Astrocyte (in vitro differentiated cells and primary cell): ENCODE measurements at regions not wholly inside any gene's neighbourhood (a gene's known extent, or its start where the extent isn't known, plus 50 kb on each side); places are given as distances from the start of the nearest gene placed in this dataset.

Experiments
- DNase-seq: peaks from one replicate; pipeline ENCODE4 v3.0.0-alpha.2; 2010; ENCODE audit warnings: low read depth
- FAIRE-seq: peaks from 2 replicates; lab custom pipeline; 2011; peaks lifted over from hg19 to GRCh38; lab: Jason Lieb, UNC
- H2AFZ ChIP-seq: 2 replicates; pipeline ENCODE4 v1.6.0; 2012; ENCODE audit warnings: low read depth, low read length, inconsistent platforms
- H3K27ac ChIP-seq: 2 replicates; pipeline ENCODE4 v1.5.1; 2011; ENCODE audit warnings: low read depth, low read length, inconsistent platforms
- H3K27me3 ChIP-seq: 2 replicates; pipeline ENCODE4 v1.6.0; 2011; ENCODE audit warnings: low read length, inconsistent platforms; ENCODE audit not compliant: insufficient read depth
- H3K36me3 ChIP-seq: 2 replicates; pipeline ENCODE4 v1.5.1; 2011; ENCODE audit warnings: low read length, inconsistent platforms; ENCODE audit not compliant: insufficient read depth
- H3K4me1 ChIP-seq: 2 replicates; pipeline ENCODE4 v1.5.1; 2011; ENCODE audit warnings: low read length, inconsistent platforms; ENCODE audit not compliant: insufficient read depth
- H3K4me2 ChIP-seq: 2 replicates; pipeline ENCODE4 v1.6.0; 2012; ENCODE audit warnings: low read length, inconsistent platforms
- H3K4me3 ChIP-seq: 2 replicates; pipeline ENCODE4 v1.5.1; 2011; ENCODE audit warnings: low read depth, mild to moderate bottlenecking, low read length, inconsistent platforms; ENCODE audit not compliant: insufficient read depth
- H3K79me2 ChIP-seq: 2 replicates; pipeline ENCODE4 v1.6.0; 2012; ENCODE audit warnings: mild to moderate bottlenecking, low read length, inconsistent platforms; ENCODE audit not compliant: insufficient read depth
- H3K9ac ChIP-seq: 2 replicates; pipeline ENCODE4 v1.6.0; 2012; ENCODE audit warnings: mild to moderate bottlenecking, low read length, inconsistent platforms
- H3K9me3 ChIP-seq: 2 replicates; pipeline ENCODE4 v1.5.1; 2012; ENCODE audit warnings: low read depth, mild to moderate bottlenecking, low read length, inconsistent platforms; ENCODE audit not compliant: insufficient read depth
- H4K20me1 ChIP-seq: 2 replicates; pipeline ENCODE4 v1.6.0; 2012; ENCODE audit warnings: low read length, inconsistent platforms; ENCODE audit not compliant: insufficient read depth
- H3K27ac Mint-ChIP-seq: one replicate; pipeline ENCODE4 v1.8.0; 2021; ENCODE audit warnings: mild to moderate bottlenecking, mixed read lengths; ENCODE audit not compliant: unreplicated experiment
- H3K27me3 Mint-ChIP-seq: one replicate; pipeline ENCODE4 v1.8.0; 2021; ENCODE audit warnings: low read depth, mixed read lengths; ENCODE audit not compliant: unreplicated experiment
- H3K36me3 Mint-ChIP-seq: one replicate; pipeline ENCODE4 v1.8.0; 2021; ENCODE audit warnings: low read depth, mixed read lengths; ENCODE audit not compliant: unreplicated experiment
- H3K4me1 Mint-ChIP-seq: one replicate; pipeline ENCODE4 v1.8.0; 2021; ENCODE audit warnings: low read depth, mixed read lengths; ENCODE audit not compliant: unreplicated experiment
- H3K4me3 Mint-ChIP-seq: one replicate; pipeline ENCODE4 v1.8.0; 2021; ENCODE audit warnings: mild to moderate bottlenecking, moderate library complexity, mixed read lengths; ENCODE audit not compliant: unreplicated experiment
- H3K9me3 Mint-ChIP-seq: one replicate; pipeline ENCODE4 v1.8.0; 2021; ENCODE audit warnings: mild to moderate bottlenecking, mixed read lengths; ENCODE audit not compliant: unreplicated experiment
- CTCF ChIP-seq: IDR thresholded peaks from 2 replicates; pipeline ENCODE4 v1.5.1; 2011; ENCODE audit warnings: low read depth, mild to moderate bottlenecking, inconsistent platforms, low read length, moderate library complexity; ENCODE audit not compliant: insufficient read depth
- EZH2 ChIP-seq: IDR thresholded peaks from 2 replicates; pipeline ENCODE4 v1.6.1; 2012; ENCODE audit warnings: mild to moderate bottlenecking, low read length, inconsistent platforms; ENCODE audit not compliant: insufficient read depth

- no peaks in the 10 kb centered on the region for H3K9me3 ChIP-seq
- DNase-seq (no peak), FAIRE-seq (no peak)
- H3K4me2 ChIP-seq, result no peak overlapping the region
- no peak overlapping the region for H3K9ac ChIP-seq
- H4K20me1 ChIP-seq, result no peaks in the 10 kb centered on the region
- no peaks in the 10 kb centered on the region for H3K4me1 ChIP-seq
- TF ChIP-seq EZH2 (no peak), CTCF (no peak)
- no peak overlapping the region for H2AFZ ChIP-seq
- Mint-ChIP-seq H3K4me1 (no peaks in the 10 kb centered on the region), H3K27ac (no peak overlapping the region), H3K36me3 (no peaks in the 10 kb centered on the region), H3K4me3 (no peak overlapping the region), H3K9me3 (no peaks in the 10 kb centered on the region), H3K27me3 (no peaks in the 10 kb centered on the region)
- no peaks in the 10 kb centered on the region for H3K27me3 ChIP-seq
- H3K79me2 ChIP-seq, result no peaks in the 10 kb centered on the region
- no peak overlapping the region for H3K27ac ChIP-seq
- no peak overlapping the region for H3K4me3 ChIP-seq
- H3K36me3 ChIP-seq, result no peaks in the 10 kb centered on the region
Observed at GRCh38 chr3:153431076-153431475, 269.1 kb downstream of the RAP2B start.

GRCh38 chr3:153437666-153438065, 275.6 kb downstream of the RAP2B start:
- Histone ChIP-seq H3K79me2 (no peaks in the 10 kb centered on the region), H3K4me3 (no peak overlapping the region), H3K36me3 (no peaks in the 10 kb centered on the region), H3K27ac (no peak overlapping the region), H3K27me3 (no peaks in the 10 kb centered on the region), H3K4me2 (no peak overlapping the region), H3K9me3 (no peaks in the 10 kb centered on the region), H2AFZ (no peak overlapping the region), H4K20me1 (no peaks in the 10 kb centered on the region), H3K4me1 (no peaks in the 10 kb centered on the region), H3K9ac (no peak overlapping the region)
- H3K4me3 Mint-ChIP-seq, result no peak overlapping the region
- no peaks in the 10 kb centered on the region for H3K36me3 Mint-ChIP-seq
- H3K4me1 Mint-ChIP-seq, result no peaks in the 10 kb centered on the region
- no peaks in the 10 kb centered on the region for H3K9me3 Mint-ChIP-seq
- TF ChIP-seq CTCF, result no peak
- no peak for TF ChIP-seq EZH2
- DNase-seq (no peak), FAIRE-seq (no peak)
- no peaks in the 10 kb centered on the region for H3K27me3 Mint-ChIP-seq
- H3K27ac Mint-ChIP-seq, result no peak overlapping the region

GRCh38 chr3:153438271-153438670, 276.2 kb downstream of the RAP2B start:
- no peaks in the 10 kb centered on the region for H3K79me2 ChIP-seq
- no peak overlapping the region for H3K27ac Mint-ChIP-seq
- no peak for DNase-seq
- H3K4me3 Mint-ChIP-seq, result no peak overlapping the region
- no peak overlapping the region for H3K4me3 ChIP-seq
- TF ChIP-seq EZH2 (no peak), CTCF (no peak)
- no peak overlapping the region for H2AFZ ChIP-seq
- H3K36me3 ChIP-seq, result no peaks in the 10 kb centered on the region
- no peaks in the 10 kb centered on the region for H3K27me3 Mint-ChIP-seq
- H4K20me1 ChIP-seq, result no peaks in the 10 kb centered on the region
- no peak overlapping the region for H3K27ac ChIP-seq
- H3K4me1 Mint-ChIP-seq, result no peaks in the 10 kb centered on the region
- no peaks in the 10 kb centered on the region for H3K36me3 Mint-ChIP-seq
- H3K9ac ChIP-seq, result no peak overlapping the region
- no peaks in the 10 kb centered on the region for H3K9me3 ChIP-seq
- no peaks in the 10 kb centered on the region for H3K9me3 Mint-ChIP-seq
- no peak for FAIRE-seq
- H3K27me3 ChIP-seq, result no peaks in the 10 kb centered on the region
- no peak overlapping the region for H3K4me2 ChIP-seq
- no peaks in the 10 kb centered on the region for H3K4me1 ChIP-seq
